HEK293 (cell line): ENCODE measurements at regions not wholly inside any gene's neighbourhood (a gene's known extent, or its start where the extent isn't known, plus 50 kb on each side); places are given as distances from the start of the nearest gene placed in this dataset.

Source experiments
- ATF2 ChIP-seq: fragments of 450-650 bp; formaldehyde crosslinking; IDR thresholded peaks from 2 replicates; pipeline ENCODE4 v1.5.1; 2016; ENCODE audit warnings: missing biosample characterization, missing genetic modification characterization, low read depth
- KLF9 ChIP-seq: fragments of 450-650 bp; formaldehyde crosslinking; IDR thresholded peaks from 2 replicates; pipeline ENCODE4 v1.5.1; 2016; ENCODE audit warnings: missing biosample characterization, missing genetic modification characterization, low read depth
- TCF7L2 ChIP-seq: IDR thresholded peaks from 2 replicates; pipeline ENCODE4 v1.6.1; 2011; ENCODE audit warnings: low read depth, mild to moderate bottlenecking, inconsistent platforms, low read length, moderate library complexity, borderline replicate concordance
- ZBTB11 ChIP-seq: fragments of 450-650 bp; formaldehyde crosslinking; conservative IDR thresholded peaks from 2 replicates; pipeline ENCODE4 v1.5.1; 2016; ENCODE audit warnings: low read depth, missing biosample characterization, missing genetic modification characterization
- ZEB2 ChIP-seq: fragments of 450-650 bp; formaldehyde crosslinking; IDR thresholded peaks from 2 replicates; pipeline ENCODE4 v1.5.1; 2016; ENCODE audit warnings: missing biosample characterization, missing genetic modification characterization
- ZNF121 ChIP-seq: fragments of 450-650 bp; formaldehyde crosslinking; IDR thresholded peaks from 2 replicates; pipeline ENCODE4 v1.5.1; 2016; ENCODE audit warnings: missing biosample characterization, missing genetic modification characterization
- ZNF132 ChIP-seq: fragments of 450-650 bp; formaldehyde crosslinking; IDR thresholded peaks from 2 replicates; pipeline ENCODE4 v1.5.1; 2017; ENCODE audit warnings: missing biosample characterization, missing genetic modification characterization, borderline replicate concordance
- ZNF404 ChIP-seq: fragments of 450-650 bp; formaldehyde crosslinking; IDR thresholded peaks from 2 replicates; pipeline ENCODE4 v1.5.1; 2017; ENCODE audit warnings: missing biosample characterization, missing genetic modification characterization
- ZNF549 ChIP-seq: fragments of 450-650 bp; IDR thresholded peaks from 2 replicates; pipeline ENCODE4 v1.5.1; 2018; ENCODE audit warnings: missing biosample characterization, missing genetic modification characterization, mild to moderate bottlenecking, inconsistent platforms, moderate library complexity
- ZNF561 ChIP-seq: fragments of 450-650 bp; IDR thresholded peaks from 2 replicates; pipeline ENCODE4 v1.5.1; 2018; ENCODE audit warnings: missing biosample characterization, missing genetic modification characterization, borderline replicate concordance
- TF ChIP-seq, protein P1 (sequence below): fragments of 450-650 bp; formaldehyde crosslinking; IDR thresholded peaks from 2 replicates; pipeline ENCODE4 v1.5.1; 2016; ENCODE audit warnings: missing biosample characterization, missing genetic modification characterization
- TF ChIP-seq, protein P2 (sequence below): fragments of 450-650 bp; formaldehyde crosslinking; optimal IDR thresholded peaks from 2 replicates; pipeline ENCODE3; 2016; ENCODE audit warnings: missing biosample characterization, mild to moderate bottlenecking, missing genetic modification characterization
- TF ChIP-seq, protein P3 (sequence below): fragments of 450-650 bp; IDR thresholded peaks from 2 replicates; pipeline ENCODE4 v1.5.1; 2018; ENCODE audit warnings: missing biosample characterization, missing genetic modification characterization
- TF ChIP-seq, protein P4 (sequence below): fragments of 450-650 bp; formaldehyde crosslinking; IDR thresholded peaks from 2 replicates; pipeline ENCODE4 v1.5.1; 2016; ENCODE audit warnings: missing biosample characterization, missing genetic modification characterization

DNA sequence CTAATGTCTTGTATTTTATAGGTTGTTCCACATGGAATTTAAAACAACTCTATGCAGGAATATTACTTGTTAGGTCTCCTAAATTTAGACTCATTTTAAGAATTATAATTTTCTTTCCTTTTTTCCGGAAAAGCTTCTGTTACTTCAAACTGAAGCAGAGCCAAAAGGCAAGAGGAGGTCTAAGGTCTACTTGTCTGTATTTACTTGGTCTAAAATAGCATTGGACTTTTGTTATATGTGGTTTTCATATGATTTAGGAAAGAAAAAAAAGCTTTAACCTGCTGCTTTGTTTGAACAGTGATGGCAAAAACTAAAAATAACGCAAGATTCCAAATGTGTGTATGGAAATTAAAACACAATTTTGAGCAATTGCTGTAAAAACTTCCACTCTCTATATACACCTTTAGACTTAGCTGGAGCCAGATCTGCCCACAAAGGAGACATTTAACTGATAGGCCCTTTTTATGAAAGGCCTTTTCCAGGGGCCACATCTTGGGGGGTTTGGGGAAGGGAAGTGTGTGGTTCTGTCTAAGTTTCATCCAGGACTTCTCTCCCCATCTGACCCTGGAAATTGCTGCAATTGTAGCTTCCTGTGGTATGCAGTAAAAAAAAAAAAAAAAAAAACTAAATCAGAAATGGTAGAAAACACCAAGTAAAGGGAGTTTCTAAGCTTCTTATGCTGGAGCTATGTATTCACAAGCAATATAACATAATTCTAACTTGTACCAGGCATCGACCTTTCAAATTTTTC is 307.7 kb upstream of the MEF2C start:
- TF ChIP-seq, protein P1, sequence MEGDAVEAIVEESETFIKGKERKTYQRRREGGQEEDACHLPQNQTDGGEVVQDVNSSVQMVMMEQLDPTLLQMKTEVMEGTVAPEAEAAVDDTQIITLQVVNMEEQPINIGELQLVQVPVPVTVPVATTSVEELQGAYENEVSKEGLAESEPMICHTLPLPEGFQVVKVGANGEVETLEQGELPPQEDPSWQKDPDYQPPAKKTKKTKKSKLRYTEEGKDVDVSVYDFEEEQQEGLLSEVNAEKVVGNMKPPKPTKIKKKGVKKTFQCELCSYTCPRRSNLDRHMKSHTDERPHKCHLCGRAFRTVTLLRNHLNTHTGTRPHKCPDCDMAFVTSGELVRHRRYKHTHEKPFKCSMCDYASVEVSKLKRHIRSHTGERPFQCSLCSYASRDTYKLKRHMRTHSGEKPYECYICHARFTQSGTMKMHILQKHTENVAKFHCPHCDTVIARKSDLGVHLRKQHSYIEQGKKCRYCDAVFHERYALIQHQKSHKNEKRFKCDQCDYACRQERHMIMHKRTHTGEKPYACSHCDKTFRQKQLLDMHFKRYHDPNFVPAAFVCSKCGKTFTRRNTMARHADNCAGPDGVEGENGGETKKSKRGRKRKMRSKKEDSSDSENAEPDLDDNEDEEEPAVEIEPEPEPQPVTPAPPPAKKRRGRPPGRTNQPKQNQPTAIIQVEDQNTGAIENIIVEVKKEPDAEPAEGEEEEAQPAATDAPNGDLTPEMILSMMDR (tag by site-specific recombination): no peak
- TF ChIP-seq, protein P2, sequence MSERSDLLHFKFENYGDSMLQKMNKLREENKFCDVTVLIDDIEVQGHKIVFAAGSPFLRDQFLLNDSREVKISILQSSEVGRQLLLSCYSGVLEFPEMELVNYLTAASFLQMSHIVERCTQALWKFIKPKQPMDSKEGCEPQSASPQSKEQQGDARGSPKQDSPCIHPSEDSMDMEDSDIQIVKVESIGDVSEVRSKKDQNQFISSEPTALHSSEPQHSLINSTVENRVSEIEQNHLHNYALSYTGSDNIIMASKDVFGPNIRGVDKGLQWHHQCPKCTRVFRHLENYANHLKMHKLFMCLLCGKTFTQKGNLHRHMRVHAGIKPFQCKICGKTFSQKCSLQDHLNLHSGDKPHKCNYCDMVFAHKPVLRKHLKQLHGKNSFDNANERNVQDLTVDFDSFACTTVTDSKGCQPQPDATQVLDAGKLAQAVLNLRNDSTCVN (tag by site-specific recombination): no peak
- TF ChIP-seq ZBTB11 (no peak), ZNF132 (tag by site-specific recombination) (no peak), ZNF121 (no peak), KLF9 (tag by site-specific recombination) (no peak), ZNF404 (tag by site-specific recombination) (no peak), TCF7L2 (no peak), ZNF561 (tag by site-specific recombination) (no peak), ATF2 (tag by site-specific recombination) (no peak), ZEB2 (tag by site-specific recombination) (no peak), ZNF549 (tag by site-specific recombination) (no peak)
- TF ChIP-seq, protein P3, sequence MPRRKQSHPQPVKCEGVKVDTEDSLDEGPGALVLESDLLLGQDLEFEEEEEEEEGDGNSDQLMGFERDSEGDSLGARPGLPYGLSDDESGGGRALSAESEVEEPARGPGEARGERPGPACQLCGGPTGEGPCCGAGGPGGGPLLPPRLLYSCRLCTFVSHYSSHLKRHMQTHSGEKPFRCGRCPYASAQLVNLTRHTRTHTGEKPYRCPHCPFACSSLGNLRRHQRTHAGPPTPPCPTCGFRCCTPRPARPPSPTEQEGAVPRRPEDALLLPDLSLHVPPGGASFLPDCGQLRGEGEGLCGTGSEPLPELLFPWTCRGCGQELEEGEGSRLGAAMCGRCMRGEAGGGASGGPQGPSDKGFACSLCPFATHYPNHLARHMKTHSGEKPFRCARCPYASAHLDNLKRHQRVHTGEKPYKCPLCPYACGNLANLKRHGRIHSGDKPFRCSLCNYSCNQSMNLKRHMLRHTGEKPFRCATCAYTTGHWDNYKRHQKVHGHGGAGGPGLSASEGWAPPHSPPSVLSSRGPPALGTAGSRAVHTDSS (tag by site-specific recombination): no peak
- TF ChIP-seq, protein P4, sequence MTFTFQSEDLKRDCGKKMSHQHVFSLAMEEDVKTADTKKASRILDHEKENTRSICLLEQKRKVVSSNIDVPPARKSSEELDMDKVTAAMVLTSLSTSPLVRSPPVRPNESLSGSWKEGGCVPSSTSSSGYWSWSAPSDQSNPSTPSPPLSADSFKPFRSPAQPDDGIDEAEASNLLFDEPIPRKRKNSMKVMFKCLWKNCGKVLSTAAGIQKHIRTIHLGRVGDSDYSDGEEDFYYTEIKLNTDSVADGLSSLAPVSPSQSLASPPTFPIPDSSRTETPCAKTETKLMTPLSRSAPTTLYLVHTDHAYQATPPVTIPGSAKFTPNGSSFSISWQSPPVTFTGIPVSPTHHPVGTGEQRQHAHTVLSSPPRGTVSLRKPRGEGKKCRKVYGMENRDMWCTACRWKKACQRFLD: no peak
